Loucy (cell line): ENCODE measurements at regions not wholly inside any gene's neighbourhood (a gene's known extent, or its start where the extent isn't known, plus 50 kb on each side); places are given as distances from the start of the nearest gene placed in this dataset.

Experiments used
- H2AFZ ChIP-seq: fragments of 200-600 bp; sonication (generic); 2 replicates; pipeline ENCODE4 v1.6.0; 2016; ENCODE audit warnings: antibody characterized with exemption, mild to moderate bottlenecking, low read length, moderate library complexity
- H3F3A ChIP-seq: fragments of 200-600 bp; 2 replicates; pipeline ENCODE4 v1.6.0; 2016; ENCODE audit warnings: antibody characterized with exemption, low read depth, mild to moderate bottlenecking
- H3K27me3 ChIP-seq: fragments of 200-600 bp; sonication (generic); 2 replicates; pipeline ENCODE4 v1.6.1; 2014; ENCODE audit warnings: low read length, mild to moderate bottlenecking; ENCODE audit not compliant: insufficient read depth, poor library complexity, severe bottlenecking
- H3K36me3 ChIP-seq: fragments of 200-600 bp; sonication (generic); 2 replicates; pipeline ENCODE4 v1.6.1; 2016; ENCODE audit warnings: low read length; ENCODE audit not compliant: insufficient read depth
- H3K4me1 ChIP-seq: fragments of 200-600 bp; sonication (generic); 2 replicates; pipeline ENCODE4 v1.5.1; 2014; ENCODE audit warnings: low read length, mild to moderate bottlenecking; ENCODE audit not compliant: insufficient read depth, poor library complexity, severe bottlenecking
- H3K4me2 ChIP-seq: fragments of 200-600 bp; sonication (generic); 2 replicates; pipeline ENCODE4 v1.6.0; 2014; ENCODE audit warnings: antibody characterized with exemption, low read length, low read depth, mild to moderate bottlenecking; ENCODE audit not compliant: poor library complexity, severe bottlenecking
- H3K4me3 ChIP-seq: fragments of 200-600 bp; sonication (generic); 2 replicates; pipeline ENCODE4 v1.5.1; 2014; ENCODE audit warnings: low read length, mild to moderate bottlenecking, mixed read lengths; ENCODE audit not compliant: poor library complexity, severe bottlenecking
- H3K79me2 ChIP-seq: fragments of 200-600 bp; sonication (generic); 2 replicates; pipeline ENCODE4 v1.6.1; 2014; ENCODE audit warnings: low read length; ENCODE audit not compliant: insufficient read depth
- H3K9ac ChIP-seq: fragments of 200-600 bp; sonication (generic); 2 replicates; pipeline ENCODE4 v1.6.0; 2014; ENCODE audit warnings: mild to moderate bottlenecking, low read depth, low read length, moderate library complexity; ENCODE audit not compliant: poor library complexity, severe bottlenecking
- H3K9me2 ChIP-seq: fragments of 200-600 bp; sonication (generic); replicated peaks from 2 replicates; pipeline ENCODE4 v1.6.1; 2016; ENCODE audit warnings: low read depth, low read length, mixed read lengths
- H3K9me3 ChIP-seq: fragments of 200-600 bp; sonication (generic); 2 replicates; pipeline ENCODE4 v1.6.1; 2014; ENCODE audit warnings: mild to moderate bottlenecking, antibody characterized with exemption, low read length, low read depth; ENCODE audit not compliant: insufficient read depth
- H4K20me1 ChIP-seq: fragments of 200-600 bp; sonication (generic); 2 replicates; pipeline ENCODE4 v1.6.0; 2014; ENCODE audit warnings: antibody characterized with exemption, low read length, mild to moderate bottlenecking; ENCODE audit not compliant: insufficient read depth, poor library complexity, severe bottlenecking
- CTCF ChIP-seq: fragments of 200-600 bp; sonication (generic); conservative IDR thresholded peaks from 2 replicates; pipeline ENCODE4 v1.5.1; 2014; ENCODE audit warnings: mild to moderate bottlenecking, antibody characterized with exemption, low read length
- EZH2phosphoT487 ChIP-seq: fragments of 200-600 bp; IDR thresholded peaks from 2 replicates; pipeline ENCODE4 v1.6.1; 2018; ENCODE audit warnings: antibody characterized with exemption, mild to moderate bottlenecking, moderate library complexity, borderline replicate concordance

GRCh38 chrX:94645726-94646125, 971.7 kb downstream of the FAM133A start:
- H3K4me1 ChIP-seq: no peaks in the 10 kb centered on the region
- TF ChIP-seq CTCF (no peak), EZH2phosphoT487 (no peak)
- H3K9ac ChIP-seq: no peak overlapping the region
- H3K27me3 ChIP-seq: no peaks in the 10 kb centered on the region
- H3K36me3 ChIP-seq: no peaks in the 10 kb centered on the region
- no peak overlapping the region for H2AFZ ChIP-seq
- H3K4me2 ChIP-seq: no peak overlapping the region
- H4K20me1 ChIP-seq: no peaks in the 10 kb centered on the region
- no peaks in the 10 kb centered on the region for H3K9me2 ChIP-seq
- H3K4me3 ChIP-seq: no peak overlapping the region
- H3K9me3 ChIP-seq: no peaks in the 10 kb centered on the region
- H3K79me2 ChIP-seq: no peaks in the 10 kb centered on the region
- no peaks in the 10 kb centered on the region for H3F3A ChIP-seq

- TF ChIP-seq EZH2phosphoT487: no peak
- no peak for TF ChIP-seq CTCF
- H3K79me2 ChIP-seq: no peaks in the 10 kb centered on the region
- no peak overlapping the region for H3K4me3 ChIP-seq
- no peaks in the 10 kb centered on the region for H4K20me1 ChIP-seq
- no peaks in the 10 kb centered on the region for H3K27me3 ChIP-seq
- no peaks in the 10 kb centered on the region for H3K36me3 ChIP-seq
- H3K4me2 ChIP-seq: no peak overlapping the region
- no peaks in the 10 kb centered on the region for H3K9me2 ChIP-seq
- H3K9ac ChIP-seq: no peak overlapping the region
- no peaks in the 10 kb centered on the region for H3F3A ChIP-seq
- no peaks in the 10 kb centered on the region for H3K4me1 ChIP-seq
- no peak overlapping the region for H2AFZ ChIP-seq
- no peaks in the 10 kb centered on the region for H3K9me3 ChIP-seq
Measured at GRCh38 chrX:94655180-94655579, 981.2 kb downstream of the FAM133A start.

GRCh38 chrX:94662689-94663088, 988.7 kb downstream of the FAM133A start:
- no peaks in the 10 kb centered on the region for H3K9me3 ChIP-seq
- TF ChIP-seq CTCF (peak; percentile 40), EZH2phosphoT487 (no peak)
- H3K36me3 ChIP-seq: no peaks in the 10 kb centered on the region
- H3K4me3 ChIP-seq: no peak overlapping the region
- no peaks in the 10 kb centered on the region for H3F3A ChIP-seq
- H2AFZ ChIP-seq: no peak overlapping the region
- H3K9ac ChIP-seq: no peak overlapping the region
- no peaks in the 10 kb centered on the region for H4K20me1 ChIP-seq
- no peaks in the 10 kb centered on the region for H3K27me3 ChIP-seq
- H3K9me2 ChIP-seq: no peaks in the 10 kb centered on the region
- no peaks in the 10 kb centered on the region for H3K4me1 ChIP-seq
- no peaks in the 10 kb centered on the region for H3K79me2 ChIP-seq
- no peak overlapping the region for H3K4me2 ChIP-seq
